NCI-H69 (cell line): ENCODE measurements at regions not wholly inside any gene's neighbourhood (a gene's known extent, or its start where the extent isn't known, plus 50 kb on each side); places are given as distances from the start of the nearest gene placed in this dataset.

ENCODE experiments used
- DNase-seq: peaks from one replicate; lab custom pipeline; 2025; lab: John Stamatoyannopoulos, UW

DNA sequence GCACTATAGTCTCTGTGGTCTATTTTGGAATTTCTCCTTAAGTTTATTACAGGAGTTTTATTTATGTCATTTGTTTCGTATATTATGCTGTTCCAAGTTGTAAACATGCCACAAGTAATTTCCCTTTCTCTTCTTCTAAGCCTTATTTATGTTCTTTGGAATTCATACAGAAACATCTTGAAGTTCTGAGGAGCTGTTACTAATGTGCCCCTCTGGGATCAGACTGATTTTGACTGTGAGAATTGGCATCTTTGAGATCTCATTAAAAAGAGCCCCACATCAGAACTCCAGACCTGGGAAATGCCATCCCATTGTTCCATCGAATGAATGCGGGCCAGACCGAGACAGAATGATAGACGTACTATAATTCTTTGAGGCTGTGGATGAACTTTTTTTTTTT is 138.8 kb upstream of the CD180 start:
- no peak for DNase-seq

DNA sequence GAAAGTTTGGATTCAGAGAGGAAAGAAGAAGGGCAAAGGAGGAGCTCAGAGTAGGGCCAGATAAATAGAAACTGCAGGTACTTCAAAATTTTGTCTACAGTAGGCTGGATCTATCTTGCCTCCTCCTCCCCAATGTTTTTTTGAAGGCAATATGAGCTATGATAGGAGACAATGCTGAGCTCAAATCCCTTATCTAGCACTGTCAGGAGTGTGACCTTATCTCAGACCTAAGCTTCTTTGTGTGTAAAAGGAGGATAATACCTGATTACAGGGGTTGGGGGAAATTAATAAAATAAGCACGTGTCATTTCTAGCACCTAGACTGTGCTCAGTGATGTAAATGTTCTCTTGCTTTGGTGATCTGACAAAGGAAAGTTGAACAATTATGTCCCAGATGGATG is 137.8 kb upstream of the CD180 start:
- no peak for DNase-seq

DNA sequence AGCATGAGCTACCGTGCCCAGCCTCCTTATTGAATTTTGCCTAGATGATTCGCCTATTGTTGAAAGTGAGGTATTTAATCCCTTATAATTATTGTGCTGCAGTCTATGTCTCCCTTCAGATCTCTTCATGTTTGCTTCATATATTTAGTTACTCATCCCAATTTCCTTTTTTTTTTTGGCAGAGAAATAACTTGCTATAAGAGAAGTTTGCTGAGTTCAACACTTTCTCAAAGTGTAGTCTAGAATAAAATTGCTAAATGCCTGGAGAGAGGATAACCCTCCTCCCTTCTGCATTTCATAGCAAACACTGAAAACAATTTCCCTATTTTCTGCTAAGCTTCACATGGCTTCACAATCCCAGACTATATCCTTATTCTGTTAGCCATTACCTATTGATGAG is 136.6 kb upstream of the CD180 start:
- no peak for DNase-seq

DNA sequence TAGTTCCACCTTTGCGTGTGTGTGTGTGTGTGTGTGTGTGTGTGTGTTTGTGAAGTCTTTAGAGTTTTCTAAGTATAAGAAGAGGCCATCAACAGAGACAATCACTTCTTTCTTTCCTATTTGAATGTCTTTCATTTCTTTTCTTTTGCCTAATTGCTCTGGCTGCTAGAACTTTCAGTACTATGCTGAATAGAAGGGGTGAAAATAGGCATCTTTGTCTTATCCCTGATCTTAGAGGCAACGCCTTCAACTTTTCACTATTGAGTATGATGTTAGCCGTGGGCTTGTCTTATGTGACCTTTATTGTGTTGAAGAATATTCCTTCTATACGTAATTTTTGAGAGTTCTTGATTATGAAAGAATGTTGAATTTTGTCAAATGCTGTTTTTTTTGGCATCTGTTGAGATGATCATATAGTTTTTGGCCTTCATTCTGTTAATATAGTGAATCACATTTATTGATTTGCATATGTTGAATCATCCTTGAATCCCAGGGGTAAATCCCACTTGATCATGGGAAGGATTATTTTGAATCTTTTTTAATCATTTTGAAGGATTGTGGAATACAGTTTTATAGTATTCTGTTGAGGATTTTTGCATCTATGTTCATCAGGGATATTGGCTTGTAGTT is 134.8 kb upstream of the CD180 start:
- DNase-seq, result no peak

DNA sequence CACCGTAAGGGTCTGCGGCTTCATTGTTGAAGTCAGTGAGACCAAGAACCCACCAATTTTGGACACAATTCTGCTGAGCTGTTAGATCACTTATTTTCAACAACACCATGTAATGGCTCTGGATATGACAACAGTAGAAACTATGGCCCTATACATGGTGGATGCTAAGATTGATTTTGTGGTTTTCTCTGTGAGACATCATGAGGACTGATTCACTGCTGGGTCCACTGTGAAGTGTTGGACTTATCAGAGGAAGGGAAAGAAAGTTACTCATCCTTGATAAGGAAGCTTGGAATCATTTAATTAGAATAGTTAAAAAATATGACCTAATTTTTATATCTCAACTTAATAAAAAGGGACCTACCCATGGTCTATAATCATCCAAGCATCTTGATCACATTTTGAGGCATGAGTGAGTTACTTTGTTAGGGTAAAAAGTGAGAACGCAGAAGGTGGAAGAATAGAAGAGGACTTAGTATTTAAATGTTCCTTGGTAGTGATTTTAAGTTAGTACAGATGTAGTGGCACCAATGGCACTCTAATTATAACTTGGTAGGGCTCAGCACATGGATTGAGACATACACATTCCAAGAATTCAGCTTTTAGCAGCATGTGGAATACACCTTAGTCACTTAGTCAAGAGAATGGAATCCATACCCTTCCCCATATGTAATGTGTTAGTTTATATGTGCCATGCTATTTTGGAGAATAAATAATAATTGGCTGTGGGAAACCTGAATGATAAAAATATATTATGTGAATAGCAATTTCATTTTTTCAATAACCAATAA is 123.5 kb upstream of the CD180 start:
- no peak for DNase-seq

DNA sequence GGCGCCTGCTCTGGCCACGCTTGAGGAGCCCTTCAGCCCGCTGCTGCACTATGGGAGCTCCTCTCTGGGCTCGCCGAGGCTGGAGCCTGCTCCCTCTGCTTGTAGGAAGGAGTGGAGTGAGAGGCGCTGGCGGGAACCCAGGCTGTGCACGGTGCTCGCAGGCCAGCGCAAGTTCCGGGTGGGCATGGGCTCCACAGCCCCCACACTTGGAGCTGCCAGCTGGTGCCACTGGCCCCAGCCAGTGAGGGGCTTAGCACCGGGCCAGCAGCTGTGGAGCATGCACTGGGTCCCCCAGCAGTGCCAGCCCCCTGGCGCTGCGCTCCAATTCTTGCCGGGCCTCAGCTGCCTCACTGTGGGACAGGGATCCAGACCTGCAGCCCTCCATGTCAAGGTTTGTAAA is 122.1 kb upstream of the CD180 start:
- no peak for DNase-seq

DNA sequence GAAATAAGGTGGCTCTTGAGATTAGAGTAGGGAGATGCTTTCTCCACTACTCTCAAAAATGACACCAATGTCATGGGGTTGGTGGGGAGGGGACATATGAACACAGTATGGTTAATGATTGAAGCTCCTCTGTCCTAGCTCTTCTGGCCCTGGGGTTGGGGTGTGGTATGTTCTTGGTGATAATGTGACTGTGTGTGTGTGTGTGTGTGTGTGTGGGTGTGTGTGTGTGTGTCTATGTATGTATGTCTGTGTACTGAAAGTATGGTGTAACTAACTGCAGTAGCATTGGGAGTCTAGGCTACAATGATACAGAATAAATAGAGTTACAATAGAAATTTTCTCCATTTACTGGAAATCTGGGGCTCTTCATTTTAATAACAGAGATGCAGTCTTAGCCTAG is 121.0 kb upstream of the CD180 start:
- DNase-seq, result no peak

DNA sequence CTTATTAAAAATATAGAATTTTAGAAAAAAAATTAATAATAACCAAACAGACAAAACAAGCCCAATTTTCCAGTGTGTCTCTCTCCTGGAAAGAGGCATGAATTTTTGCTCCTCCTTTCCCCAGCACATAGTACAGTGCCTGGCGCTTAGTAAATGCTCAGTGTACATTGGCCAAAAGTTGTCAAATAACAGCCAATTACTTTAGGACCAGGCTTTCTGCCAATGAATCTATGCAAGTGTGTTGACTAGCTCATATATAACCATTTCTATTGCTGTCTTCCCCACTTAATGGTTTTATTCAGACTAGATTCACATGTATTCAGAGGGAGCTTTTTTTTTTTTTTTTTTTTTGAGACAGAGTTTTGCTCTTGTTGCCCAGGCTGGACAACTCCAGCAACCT is 120.1 kb upstream of the CD180 start:
- peak; percentile 12 for DNase-seq

DNA sequence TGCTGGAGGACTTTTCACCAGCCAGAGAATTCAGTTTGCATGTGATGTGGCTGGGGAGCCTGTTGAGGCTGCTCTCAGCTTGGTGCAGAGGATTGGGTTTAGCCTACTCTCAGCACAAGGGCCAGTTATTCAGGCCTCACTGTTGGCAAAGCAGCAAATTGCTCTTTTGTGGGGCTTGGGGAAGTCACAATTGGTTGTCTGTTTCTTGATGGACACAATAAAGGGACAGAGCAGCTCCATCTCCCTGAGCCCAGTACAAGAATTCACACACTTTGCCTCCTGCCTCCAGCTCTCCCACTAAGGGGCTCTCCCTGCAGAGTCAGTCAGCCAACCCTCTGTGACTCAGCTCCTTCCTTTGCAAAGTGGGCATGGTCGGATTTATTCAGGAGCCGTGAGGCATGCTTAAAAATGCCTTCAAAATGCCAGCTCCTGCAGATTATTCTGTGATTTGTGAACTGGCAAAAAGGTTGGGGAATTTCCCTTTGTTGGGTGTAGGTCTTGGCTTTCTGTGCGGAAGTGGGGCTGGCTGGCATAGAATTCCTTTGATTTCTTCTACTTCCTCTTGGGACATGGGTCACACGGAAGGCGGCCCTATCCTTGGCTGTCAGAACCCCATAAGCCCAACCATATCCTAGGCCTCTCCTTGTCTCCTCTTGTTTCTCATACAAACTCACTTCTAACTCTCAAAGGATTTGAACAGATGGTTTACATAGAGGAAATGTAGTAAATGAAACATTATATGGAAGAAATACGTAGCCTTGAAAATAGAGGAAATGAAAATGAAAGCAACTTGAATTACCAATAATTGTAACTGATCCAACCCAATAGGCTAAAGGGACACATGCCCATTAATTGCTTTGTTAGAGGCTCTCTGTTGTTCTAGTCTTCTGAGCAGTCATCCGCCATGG is 118.7 kb upstream of the CD180 start:
- peak; percentile 39 for DNase-seq

DNA sequence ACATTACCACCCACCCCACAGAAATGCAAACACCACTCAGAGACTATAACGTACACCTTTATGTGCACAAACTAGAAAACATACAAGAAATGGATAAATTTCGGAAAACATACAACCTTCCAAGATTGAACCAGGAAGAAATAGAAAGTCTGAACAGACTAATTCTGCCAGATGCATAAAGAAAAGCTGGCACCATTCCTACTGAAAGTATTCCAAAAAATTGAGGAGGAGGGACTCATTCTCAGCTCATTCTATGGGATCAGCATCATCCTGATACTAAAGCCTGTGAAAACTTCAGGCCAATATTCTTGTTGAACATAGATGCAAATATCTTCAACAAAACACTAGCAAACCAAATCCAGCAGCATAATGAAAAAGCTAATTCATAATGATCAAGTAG is 115.1 kb upstream of the CD180 start:
- no peak for DNase-seq

DNA sequence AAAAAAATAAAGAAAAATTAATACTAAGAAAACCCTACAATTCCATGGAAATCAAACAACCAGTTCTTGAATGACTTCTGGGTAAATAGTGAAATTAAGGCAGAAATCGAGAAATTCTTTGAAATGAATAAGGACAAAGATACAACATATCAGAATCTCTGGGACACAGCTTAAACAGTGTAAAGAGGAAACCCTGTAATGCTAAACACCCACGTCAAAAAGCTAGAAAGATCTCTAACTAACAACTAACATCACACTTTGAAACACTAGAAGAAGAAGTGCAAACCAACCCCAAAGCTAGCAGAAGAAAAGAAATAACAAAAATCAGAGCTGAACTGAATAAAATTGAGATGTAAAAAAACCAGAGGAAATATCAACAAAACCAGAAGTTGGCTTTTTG is 114.6 kb upstream of the CD180 start:
- no peak for DNase-seq

DNA sequence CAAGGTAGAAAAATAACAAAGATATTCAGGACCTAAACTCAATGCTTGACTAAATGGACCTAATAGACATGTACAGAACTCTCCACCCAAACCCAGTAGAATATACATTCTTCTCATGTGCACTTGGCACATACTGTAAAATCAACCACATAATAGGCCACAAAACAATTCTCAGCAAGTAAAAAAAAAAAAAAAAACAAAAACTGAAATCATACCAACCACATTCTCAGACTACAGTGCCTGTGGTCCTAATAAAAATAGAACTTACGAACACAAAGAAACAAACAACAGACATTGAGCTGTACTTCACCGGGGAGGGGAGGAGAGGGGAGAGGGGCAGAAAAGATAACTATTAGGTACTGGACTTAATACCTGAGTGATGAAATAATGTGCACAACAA is 114.1 kb upstream of the CD180 start:
- no peak for DNase-seq

DNA sequence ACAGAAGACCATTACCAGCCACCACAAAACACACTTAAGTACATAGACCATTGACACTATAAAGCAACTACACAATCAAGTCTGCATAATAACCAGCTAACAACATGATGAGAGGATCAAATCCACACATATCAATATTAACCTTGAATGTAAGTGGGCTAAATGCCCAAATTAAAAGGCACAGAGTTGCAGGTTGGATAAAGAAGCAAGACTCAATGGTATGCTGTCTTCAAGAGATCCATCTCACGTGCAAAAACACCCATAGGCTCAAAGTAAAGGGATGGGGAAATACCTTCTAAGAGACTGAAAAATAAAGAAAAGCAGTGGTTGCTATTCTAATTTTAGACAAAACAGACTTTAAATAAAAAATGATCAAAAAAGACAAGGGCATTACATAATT is 113.6 kb upstream of the CD180 start:
- no peak for DNase-seq

DNA sequence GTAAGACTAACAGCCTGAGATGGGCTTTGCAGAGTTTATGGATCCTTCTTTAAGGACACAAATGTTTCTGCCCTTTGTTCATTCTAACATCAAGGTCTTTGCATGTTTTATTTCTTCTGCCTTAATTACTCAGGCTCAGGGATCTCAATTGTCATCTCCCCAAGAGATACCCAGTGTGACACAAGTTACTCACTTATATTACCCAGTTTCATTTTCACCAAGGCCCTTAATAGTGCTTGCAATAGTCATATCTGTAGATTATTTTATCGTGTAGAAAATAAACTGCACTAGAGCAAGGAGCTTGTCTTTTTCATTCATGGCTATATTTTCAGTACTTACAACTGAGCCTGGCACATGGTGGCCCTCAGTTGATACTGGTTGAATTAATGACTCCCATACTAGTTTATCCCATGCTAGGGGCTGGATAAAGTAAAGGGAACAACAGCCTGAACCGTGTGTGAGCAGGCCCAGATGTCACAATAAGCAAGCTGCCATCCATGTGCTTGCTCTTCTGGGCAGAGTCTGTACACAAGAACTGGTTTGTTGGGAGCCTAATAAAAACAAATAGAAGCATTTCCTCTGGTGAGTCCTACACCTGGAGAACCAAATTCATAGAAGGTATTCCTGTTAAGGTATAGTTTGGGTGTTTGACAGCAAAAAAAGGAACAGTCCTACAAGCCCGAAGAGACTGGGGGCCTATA is 112.5 kb upstream of the CD180 start:
- no peak for DNase-seq

DNA sequence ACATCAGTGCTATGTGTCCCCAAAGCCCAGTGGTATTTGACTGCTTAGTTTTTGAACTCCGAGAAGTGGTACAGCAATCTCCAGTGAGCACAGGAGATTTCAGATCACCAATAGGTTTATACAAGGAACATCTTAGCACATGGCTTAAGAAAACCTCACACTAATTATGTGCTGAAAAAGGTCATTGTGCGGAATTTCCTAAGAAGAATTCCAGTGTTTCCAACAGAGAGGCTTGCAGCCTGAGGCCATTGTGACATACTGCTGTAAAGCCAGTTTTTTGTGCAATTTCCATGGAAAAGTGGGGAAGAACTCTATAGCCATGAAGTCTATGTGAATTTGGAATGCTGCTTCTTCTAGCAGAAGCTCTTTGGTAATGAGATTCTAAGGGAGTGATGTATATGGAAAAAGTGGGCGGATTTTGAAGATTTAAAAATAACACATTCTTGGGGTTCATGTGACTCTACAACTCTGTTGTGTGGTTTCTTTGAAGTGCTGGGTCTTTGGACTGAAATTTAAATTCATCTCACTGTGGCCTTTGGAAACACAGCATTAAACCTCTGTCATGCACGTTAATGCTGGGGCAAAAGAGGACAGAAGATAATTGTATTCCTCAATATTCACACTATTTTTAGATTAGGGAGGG is 110.5 kb upstream of the CD180 start:
- no peak for DNase-seq

DNA sequence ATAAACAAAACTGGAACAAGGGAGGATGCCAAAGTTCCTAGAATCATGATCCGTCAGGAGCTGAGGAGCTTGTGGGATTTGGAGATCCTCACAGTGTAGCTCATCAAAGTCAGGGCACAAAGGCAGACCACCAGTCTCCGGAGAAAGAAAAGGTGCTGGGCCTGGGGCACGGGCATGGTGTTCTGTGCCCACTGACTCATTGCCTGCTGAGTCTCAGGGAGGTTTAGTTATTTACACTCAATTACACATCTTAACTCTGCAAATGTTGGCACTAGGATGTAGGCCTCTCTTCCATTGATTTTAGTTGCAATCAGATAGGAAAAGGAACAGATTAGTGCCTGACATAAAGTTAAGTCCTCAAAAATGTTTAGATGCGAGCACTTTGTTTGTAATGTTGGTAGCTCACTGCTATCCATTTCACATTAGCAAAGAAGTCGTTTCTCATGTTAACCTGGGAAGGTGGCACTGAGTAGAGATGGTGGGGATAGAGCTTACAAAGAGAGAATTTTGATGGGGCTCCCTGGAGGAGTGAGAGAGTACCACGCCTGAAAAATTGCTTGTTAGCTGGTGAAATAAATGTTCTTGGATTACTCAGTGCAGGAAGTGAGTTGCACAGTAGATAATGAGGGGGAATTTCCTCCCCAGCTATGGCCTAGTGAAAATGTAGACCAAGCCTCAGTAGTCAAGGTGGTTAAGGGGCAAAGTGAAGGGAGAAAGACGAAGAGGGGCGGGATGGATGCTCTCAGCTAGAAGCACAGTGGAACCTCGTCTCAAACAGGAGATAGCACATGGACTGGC is 109.5 kb upstream of the CD180 start:
- peak; percentile 14 for DNase-seq

DNA sequence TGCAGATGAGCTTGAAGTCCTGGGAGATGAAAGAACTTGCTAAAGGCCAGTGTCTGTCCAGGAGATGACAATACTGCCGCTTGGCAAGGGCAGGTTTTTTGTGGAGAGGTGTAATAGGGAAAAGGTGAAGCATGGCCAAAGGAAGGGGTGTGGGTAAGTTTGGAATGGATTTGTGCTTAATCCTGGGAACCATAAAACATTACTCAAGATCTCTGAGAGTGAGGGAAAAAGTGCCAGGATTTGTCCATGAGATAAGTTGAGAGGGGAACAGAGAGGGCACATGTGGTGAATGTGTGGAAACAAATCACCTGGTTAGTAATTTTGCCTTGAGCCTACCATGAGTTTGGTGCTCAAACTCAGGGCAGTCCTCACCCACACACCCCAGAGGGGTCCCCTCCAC is 108.8 kb upstream of the CD180 start:
- no peak for DNase-seq

DNA sequence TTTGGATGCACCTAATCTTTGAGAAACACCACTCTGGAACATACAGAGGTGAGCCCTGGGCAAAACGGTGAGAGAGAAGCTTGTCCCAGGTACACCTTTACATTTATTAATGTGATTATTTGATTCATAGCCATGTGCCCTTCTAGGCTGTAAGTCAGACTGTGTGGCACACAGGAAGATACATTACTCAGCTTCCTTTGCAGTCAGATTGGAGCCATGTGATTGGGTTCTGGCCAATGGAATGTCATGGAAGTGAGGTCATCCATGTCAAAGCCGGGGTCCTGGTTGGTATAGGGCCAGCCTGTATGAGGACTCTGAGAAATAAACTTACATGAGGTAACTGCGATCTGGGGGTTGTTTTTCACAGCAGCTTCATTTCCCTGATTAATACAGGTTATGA is 106.8 kb upstream of the CD180 start:
- DNase-seq, result no peak

DNA sequence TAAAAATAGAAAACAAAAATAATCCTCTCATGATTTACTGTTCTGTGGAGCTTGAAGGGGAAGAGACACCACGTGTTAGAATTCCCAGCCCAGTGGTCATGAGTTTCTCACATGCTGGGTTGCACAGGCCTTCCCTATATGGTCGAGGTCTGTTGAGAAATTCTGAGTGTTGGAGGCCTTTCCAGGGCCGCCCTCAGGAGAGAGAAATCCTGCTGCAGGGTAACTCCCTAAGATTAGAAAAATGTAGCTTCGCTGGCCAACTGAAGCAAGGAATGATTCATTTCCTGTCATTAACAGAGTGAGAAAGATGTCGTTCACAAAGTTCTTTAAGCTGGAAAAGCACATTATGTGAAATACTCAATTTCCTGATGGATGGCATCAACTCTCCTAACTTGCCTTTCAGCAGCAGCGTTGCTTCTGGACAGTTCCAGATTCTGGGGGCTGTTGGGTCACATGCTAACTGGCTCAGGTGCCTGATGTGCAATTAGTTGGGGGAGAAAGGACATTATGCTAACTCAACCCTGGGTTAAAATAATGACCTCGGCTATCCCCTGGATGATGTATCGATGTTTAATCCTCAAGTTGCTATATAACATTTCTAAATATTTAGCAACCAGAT is 104.8 kb upstream of the CD180 start:
- DNase-seq, result peak; percentile 32

DNA sequence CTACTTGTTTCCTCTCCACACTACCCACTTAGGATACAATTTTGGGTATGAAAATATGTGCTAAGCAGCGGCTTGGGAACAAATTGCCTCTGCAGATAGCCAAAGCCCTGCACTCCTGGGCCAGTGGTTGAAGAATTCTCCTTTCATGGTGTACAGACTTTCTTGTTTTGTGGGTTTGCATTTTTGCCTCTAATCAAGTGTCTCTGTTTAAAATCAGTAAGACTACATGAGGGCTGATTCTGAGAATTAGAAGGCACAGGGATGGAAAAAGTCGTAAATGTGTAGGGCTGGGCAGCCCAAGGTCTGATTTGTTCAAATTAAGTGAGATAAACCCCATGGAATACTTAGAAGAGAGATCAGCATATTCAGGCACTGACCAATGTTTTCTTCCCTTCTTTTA is 103.7 kb upstream of the CD180 start:
- DNase-seq, result no peak
